Thymus (tissue), 11 donors: ENCODE measurements at regions not wholly inside any gene's neighbourhood (a gene's known extent, or its start where the extent isn't known, plus 50 kb on each side); places are given as distances from the start of the nearest gene placed in this dataset.

Source experiments
- DNase-seq, 9 donors: peaks; one replicate each; pipeline ENCODE4 v3.0.0-alpha.2; 2013; ENCODE audit warnings: low spot score in 9 of 9, low read depth in 6 of 9, missing footprints in 1 of 9
- H3K27ac ChIP-seq, 2 donors: one replicate each; pipeline ENCODE4 v1.5.1; 2013; ENCODE audit warnings: control low read depth in 1 of 2, low read depth in 1 of 2, low read length in 1 of 2, mild to moderate bottlenecking in 1 of 2, moderate library complexity in 1 of 2
- H3K27me3 ChIP-seq, 2 donors: one replicate each; pipeline ENCODE4 v1.5.1; 2013; ENCODE audit warnings: low read length in 1 of 2; ENCODE audit not compliant: control insufficient read depth in 2 of 2, insufficient read depth in 1 of 2
- H3K36me3 ChIP-seq, 2 donors: one replicate each; pipeline ENCODE4 v1.5.1; 2013; ENCODE audit warnings: low read length in 1 of 2, mild to moderate bottlenecking in 1 of 2, moderate library complexity in 1 of 2; ENCODE audit not compliant: control insufficient read depth in 2 of 2, insufficient read depth in 2 of 2
- H3K4me1 ChIP-seq, 2 donors: one replicate each; pipeline ENCODE4 v1.5.1; 2013; ENCODE audit warnings: low read length in 2 of 2; ENCODE audit not compliant: control insufficient read depth in 2 of 2, insufficient read depth in 2 of 2
- H3K4me3 ChIP-seq, 2 donors: one replicate each; pipeline ENCODE4 v1.5.1; 2013; ENCODE audit warnings: low read length in 2 of 2, control low read depth in 1 of 2, mild to moderate bottlenecking in 1 of 2
- H3K9me3 ChIP-seq, 2 donors: one replicate each; pipeline ENCODE4 v1.5.1; 2013; ENCODE audit warnings: low read length in 1 of 2, mild to moderate bottlenecking in 1 of 2; ENCODE audit not compliant: control insufficient read depth in 2 of 2, insufficient read depth in 1 of 2
- WGBS: extraction: QIAGEN DNeasy Blood & Tissue Kit; methylation state at CpG from one replicate; pipeline ENCODE4 v1.1.7; 2013; 5-methylcytosine and 5-hydroxymethylcytosine counted together
- donor health status: healthy.

DNA sequence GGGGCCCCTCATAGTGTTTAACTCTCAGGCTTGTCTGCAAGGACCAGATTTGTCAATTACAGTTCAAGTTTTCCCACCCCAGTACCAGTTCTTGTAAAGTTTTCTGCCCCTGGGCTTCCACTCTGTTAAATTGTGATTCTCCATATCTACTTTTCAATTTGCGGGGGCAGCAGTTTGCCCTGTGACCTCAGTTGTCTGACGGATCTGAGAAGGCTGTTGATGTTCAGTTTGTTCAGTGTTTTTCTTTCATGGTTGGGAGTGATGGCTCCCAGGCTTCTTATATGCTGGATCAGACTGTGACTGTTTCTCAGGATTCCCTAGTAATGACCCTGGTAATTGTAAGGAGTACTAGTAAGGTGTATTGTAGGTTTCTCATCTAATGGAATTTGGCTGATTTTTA, 101.0 kb upstream of the GGTLC1 start:
- Histone ChIP-seq H3K9me3 (no peaks in the 10 kb centered on the region), H3K36me3 (no peaks in the 10 kb centered on the region), H3K4me1 (no peaks in the 10 kb centered on the region), H3K27ac (no peak overlapping the region), H3K4me3 (no peak overlapping the region), H3K27me3 (no peaks in the 10 kb centered on the region)
- WGBS, result 96% methylated on average over 2 of the region's 2 CpGs
- no peak for DNase-seq

DNA sequence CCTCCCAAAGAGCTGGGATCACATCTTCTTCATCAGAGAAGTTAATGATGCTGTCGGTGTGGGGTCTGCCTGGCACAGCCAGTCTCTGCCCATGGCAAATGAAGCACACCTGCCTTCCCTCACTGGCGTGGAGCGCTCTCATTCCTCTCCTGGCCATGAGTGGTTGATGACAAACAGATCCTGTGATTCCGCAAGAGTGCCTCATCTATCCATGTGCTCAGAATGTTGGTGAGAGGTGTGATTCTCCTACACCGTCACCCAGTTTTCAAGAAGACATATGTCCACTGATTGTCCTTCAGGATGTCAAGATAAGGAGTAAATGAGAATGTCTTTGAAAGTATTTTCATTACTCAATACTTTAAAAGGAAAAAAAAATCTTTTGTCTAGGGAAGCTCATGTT, 97.5 kb upstream of the GGTLC1 start:
- H3K4me3 ChIP-seq, result no peak overlapping the region
- no peak for DNase-seq
- H3K36me3 ChIP-seq, result no peaks in the 10 kb centered on the region
- H3K27ac ChIP-seq, result no peak overlapping the region
- no peaks in the 10 kb centered on the region for H3K4me1 ChIP-seq
- WGBS, result 96% methylated on average over 5 of the region's 5 CpGs
- H3K9me3 ChIP-seq, result no peaks in the 10 kb centered on the region
- H3K27me3 ChIP-seq, result no peaks in the 10 kb centered on the region

DNA sequence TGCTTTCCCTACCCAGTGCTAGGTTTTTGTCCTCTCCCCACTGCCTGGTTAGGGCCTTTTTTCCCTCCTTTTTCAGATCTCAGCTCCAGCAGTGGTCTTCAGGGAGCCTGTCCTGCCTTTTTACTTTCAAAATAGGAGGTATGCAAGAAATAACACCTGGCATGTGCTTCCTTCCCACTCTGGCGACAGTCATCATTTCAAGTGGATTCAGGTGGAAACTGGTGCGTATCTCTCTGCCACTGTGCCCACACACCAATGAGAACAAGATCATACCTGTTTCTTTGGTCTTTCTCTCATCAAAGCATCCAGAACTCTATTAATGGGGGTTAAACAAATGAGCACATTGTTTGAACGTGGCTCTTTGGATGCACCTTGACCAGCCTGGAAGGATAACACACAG, 95.7 kb upstream of the GGTLC1 start:
- 87% methylated on average over 3 of the region's 3 CpGs for WGBS
- no peak for DNase-seq
- no peaks in the 10 kb centered on the region for H3K9me3 ChIP-seq
- H3K4me1 ChIP-seq, result no peaks in the 10 kb centered on the region
- H3K4me3 ChIP-seq, result no peak overlapping the region
- H3K27me3 ChIP-seq, result no peaks in the 10 kb centered on the region
- H3K36me3 ChIP-seq, result no peaks in the 10 kb centered on the region
- H3K27ac ChIP-seq, result no peak overlapping the region

DNA sequence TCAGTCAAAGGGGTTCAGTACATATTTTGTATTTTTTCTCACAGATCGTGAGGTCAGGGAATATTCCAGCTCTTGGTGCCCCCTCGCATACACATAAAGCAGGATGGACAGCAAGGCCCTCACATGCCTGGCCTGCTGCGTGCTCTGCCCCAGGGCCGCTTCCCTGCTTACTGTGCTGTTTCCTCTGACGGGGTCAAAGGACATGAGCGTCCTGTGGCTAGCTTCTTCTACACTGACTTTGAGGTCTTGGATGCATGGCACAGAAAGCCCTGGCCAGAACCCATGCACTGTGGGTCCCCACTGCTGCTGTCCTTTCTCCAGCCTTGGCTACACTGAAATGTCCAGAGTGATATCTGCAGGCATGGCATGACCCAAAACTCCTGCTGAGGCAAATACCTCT, 92.5 kb upstream of the GGTLC1 start:
- WGBS, result 98% methylated on average over 6 of the region's 6 CpGs
- no peaks in the 10 kb centered on the region for H3K9me3 ChIP-seq
- no peak for DNase-seq
- H3K36me3 ChIP-seq, result no peaks in the 10 kb centered on the region
- H3K27me3 ChIP-seq, result no peaks in the 10 kb centered on the region
- H3K4me1 ChIP-seq, result no peaks in the 10 kb centered on the region
- H3K4me3 ChIP-seq, result no peak overlapping the region
- H3K27ac ChIP-seq, result no peak overlapping the region

DNA sequence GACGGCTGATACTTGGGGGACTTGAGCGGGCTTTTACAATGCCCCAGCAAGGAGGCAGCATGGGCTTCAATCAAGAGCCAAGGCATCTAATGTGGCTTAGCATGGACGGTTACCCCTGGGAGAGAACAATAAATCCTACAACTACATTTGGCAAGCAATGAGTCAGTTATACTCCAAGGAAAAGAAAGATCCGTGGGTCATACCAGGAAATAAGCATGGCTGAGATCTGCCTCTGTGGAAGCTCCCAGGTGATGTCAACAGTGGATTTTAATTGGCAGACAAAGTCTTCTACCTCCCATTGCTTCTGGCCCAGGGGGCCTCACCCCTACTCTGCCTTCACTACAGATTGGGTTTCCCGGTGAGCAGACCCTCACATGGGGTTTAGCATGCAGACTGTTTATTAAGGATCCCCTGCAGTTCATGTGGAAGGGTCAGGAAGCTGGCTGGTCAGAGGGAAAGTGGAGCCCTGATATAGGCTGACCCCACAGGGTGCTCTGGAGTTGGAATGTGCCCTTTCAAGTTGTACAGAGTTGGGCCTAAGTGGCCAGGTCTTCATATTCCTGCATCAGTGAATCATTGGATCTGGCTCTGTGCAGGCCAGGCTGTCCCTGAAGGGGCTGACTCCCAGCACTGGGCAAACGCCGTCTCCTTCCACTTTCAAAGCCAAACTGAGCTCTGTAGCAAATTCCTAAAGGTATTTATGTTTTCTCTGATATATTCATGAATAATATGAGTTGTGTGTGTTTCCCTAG, 91.3 kb upstream of the GGTLC1 start:
- 96% methylated on average over 7 of the region's 7 CpGs for WGBS
- Histone ChIP-seq H3K9me3 (no peaks in the 10 kb centered on the region), H3K4me1 (no peaks in the 10 kb centered on the region), H3K4me3 (no peak overlapping the region), H3K27ac (no peak overlapping the region), H3K27me3 (no peaks in the 10 kb centered on the region), H3K36me3 (no peaks in the 10 kb centered on the region)
- no peak for DNase-seq

DNA sequence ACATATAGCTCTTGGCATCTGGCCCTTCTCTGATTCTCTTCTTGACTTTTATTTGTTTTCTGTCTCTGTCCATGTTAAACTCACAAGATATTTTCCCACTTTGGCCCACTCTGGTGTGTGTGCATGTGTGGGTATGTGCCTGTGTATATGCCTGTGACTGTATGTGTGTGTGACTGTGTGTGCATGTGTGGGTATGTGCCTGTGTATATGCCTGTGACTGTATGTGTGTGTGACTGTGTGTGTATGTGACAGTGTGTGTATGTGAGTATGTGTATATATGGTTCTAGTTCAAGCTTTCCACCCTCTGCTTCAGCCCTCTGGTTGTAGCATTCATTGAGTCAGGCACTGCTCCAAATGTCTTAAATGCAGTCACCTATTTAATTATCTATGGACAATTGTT, 88.6 kb upstream of the GGTLC1 start:
- no peak overlapping the region for H3K4me3 ChIP-seq
- H3K4me1 ChIP-seq, result no peaks in the 10 kb centered on the region
- no peaks in the 10 kb centered on the region for H3K27me3 ChIP-seq
- DNase-seq, result no peak
- no peak overlapping the region for H3K27ac ChIP-seq
- H3K9me3 ChIP-seq, result no peaks in the 10 kb centered on the region
- no peaks in the 10 kb centered on the region for H3K36me3 ChIP-seq

DNA sequence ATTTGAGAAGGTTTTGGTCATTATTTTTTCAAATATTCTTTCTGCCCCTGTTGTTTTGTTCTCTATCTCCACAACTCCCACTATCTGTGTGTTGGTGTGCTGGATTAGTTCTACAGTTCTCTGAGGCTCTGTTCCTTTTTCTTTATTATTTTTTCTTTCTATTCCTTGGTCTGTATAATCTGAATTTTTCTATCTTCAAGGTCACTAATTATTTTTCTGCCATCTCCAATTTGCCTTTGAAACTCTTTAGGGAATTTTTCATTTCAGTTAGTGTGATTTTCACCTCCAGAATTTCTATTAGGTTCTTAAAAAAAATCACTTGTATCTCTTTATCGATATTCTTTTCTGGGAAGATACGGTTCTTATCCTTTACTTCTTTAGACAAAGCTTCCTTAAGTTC, 82.1 kb upstream of the GGTLC1 start:
- H3K36me3 ChIP-seq, result no peaks in the 10 kb centered on the region
- over 99% methylated on average over 2 of the region's 2 CpGs for WGBS
- DNase-seq, result no peak
- H3K9me3 ChIP-seq, result no peaks in the 10 kb centered on the region
- H3K4me3 ChIP-seq, result no peak overlapping the region
- H3K27me3 ChIP-seq, result no peaks in the 10 kb centered on the region
- no peaks in the 10 kb centered on the region for H3K4me1 ChIP-seq
- no peak overlapping the region for H3K27ac ChIP-seq

DNA sequence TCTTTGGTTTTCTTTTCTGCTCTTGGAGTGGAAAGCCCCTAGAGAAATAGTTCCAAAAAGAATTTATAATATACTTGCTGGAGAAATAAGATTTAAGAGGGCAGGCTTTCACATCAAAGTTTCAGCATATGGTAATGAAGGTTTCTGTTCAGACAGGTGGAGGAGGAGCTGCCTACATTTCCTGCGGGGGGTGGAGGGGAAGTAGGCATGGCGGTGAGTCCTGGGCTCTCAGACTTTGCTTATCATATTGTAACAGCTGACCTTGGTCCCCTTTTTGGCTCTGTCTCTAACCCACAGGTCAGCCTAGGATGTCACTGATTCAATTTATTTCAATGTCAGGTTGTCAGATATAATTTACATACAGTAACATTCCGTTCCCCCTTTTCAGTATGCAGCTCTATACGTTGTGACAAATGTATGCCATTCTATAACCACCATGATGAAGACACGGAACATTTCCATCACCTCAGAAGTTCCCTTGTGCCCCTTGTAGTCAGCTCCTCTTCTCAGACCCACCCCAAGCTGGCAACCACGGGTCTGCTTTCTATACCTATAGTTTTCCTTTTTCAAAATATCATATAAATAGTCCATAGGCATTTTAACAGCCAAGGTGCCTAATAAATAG, 77.6 kb upstream of the GGTLC1 start:
- no peak overlapping the region for H3K27ac ChIP-seq
- no peaks in the 10 kb centered on the region for H3K9me3 ChIP-seq
- H3K4me1 ChIP-seq, result no peaks in the 10 kb centered on the region
- H3K4me3 ChIP-seq, result no peak overlapping the region
- no peaks in the 10 kb centered on the region for H3K36me3 ChIP-seq
- WGBS, result 25% methylated on average over 6 of the region's 6 CpGs
- DNase-seq, result peak in 5 of 9 donors; percentile 8 to 52 (median 13)
- H3K27me3 ChIP-seq, result no peaks in the 10 kb centered on the region

DNA sequence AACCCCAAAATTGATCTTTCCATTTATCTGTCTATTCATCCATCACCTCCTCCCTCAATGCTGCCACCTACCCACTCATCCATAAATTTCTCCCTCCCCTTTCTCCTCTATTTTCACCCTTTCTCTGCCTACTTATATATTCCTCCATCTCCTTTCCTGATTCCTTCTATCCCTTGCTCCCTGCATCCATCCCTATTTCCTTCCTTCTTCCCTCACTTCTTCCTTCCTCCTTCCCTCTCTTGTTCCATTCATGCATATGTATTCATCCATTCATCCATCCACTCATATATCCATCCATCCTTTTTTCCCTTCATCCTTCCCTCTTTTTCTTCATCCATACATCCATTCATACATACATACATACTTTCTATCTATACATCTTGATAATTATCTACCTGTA, 76.3 kb upstream of the GGTLC1 start:
- H3K27ac ChIP-seq, result no peak overlapping the region
- DNase-seq, result no peak

More for the DNA sequence above, 76.3 kb upstream of the GGTLC1 start:
- H3K9me3 ChIP-seq, result no peaks in the 10 kb centered on the region
- H3K36me3 ChIP-seq, result no peaks in the 10 kb centered on the region
- no peaks in the 10 kb centered on the region for H3K27me3 ChIP-seq
- H3K4me3 ChIP-seq, result no peak overlapping the region
- no peaks in the 10 kb centered on the region for H3K4me1 ChIP-seq
